ENCODE measurements at regions not wholly inside any gene's neighbourhood (a gene's known extent, or its start where the extent isn't known, plus 50 kb on each side); places are given as distances from the start of the nearest gene placed in this dataset.
"Not testable (repeated sequence)": the region's sequence is repeated elsewhere in the genome, so short reads cannot be mapped to it uniquely, and the experiment has no call there.

GRCh38 chr2:200104015-200104414, 148.6 kb downstream of the MAIP1 start:
- no peak for DNase-seq

- DNase-seq: no peak
Observed at GRCh38 chr2:200107514-200108217, 152.3 kb downstream of the MAIP1 start.

DNA sequence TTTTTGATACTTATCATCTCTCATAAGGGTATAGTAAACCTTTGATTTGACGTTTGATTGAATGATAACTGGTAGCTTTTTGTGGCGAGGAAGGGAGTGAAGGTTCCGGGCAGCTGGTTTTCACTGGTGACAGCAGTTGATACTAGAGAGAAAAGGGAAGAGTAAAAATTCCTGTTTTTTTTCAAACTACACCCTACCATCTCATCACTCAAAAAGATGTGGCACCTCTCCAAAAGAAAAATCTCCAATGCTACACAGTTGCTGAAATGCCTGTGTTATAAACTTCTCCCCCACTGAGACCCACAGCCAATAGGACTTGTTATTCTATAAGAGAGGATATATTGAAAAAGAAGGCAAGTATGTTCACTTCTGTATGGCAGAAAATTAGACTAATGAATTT, 154.0 kb downstream of the MAIP1 start:
- no peak for DNase-seq

DNA sequence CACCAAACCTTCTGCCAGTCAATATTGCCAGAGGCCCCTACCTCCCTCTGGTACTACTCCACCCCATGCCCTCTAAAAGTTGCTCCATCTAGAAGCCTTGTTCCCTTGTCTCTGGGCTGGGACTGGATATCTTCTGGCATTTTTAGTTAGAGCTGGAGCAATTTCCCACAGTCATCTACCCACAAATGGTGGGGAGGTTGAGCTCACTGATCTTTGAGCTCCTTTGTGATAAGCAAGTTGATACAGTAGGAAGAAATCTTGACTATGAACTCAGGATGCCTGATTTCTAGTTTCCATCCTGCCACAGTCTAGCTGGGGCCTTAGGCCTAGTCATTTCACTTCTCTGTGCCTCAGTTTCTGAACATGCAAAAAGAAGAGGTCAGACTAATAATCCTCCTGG, 155.0 kb downstream of the MAIP1 start:
- DNase-seq: no peak

DNA sequence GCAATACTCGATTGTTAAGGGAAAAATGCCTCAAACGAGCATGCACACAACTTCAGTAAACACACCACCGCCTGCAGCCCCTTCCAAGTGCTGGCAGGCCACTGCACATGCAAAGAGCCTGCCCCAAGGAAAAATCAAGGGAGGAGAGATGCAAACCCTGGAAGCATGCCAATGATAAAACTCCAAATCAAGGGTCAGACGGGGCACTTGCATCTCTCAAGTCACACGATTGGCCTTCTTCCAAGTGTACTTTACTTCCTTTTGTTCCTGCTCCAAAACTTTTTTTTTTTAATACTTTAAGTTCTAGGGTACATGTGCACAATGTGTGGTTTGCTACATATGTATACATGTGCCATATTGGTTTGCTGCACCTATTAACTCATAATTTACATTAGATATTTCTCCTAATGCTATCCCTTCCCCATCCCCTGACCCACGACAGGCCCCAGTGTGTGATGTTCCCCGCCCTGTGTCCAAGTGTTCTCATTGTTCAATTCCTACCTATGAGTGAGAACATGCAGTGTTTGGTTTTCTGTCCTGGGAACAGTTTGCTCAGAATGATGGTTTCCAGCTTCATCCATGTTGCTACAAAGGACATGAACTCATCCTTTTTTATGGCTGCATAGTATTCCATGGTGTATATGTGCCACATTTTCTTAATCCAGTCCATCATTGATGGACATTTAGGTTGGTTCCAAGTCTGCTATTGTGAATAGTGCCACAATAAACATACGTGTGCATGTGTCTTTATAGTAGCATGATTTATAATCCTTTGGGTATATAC, 157.8 kb downstream of the MAIP1 start:
- not testable (repeated sequence) for DNase-seq

DNA sequence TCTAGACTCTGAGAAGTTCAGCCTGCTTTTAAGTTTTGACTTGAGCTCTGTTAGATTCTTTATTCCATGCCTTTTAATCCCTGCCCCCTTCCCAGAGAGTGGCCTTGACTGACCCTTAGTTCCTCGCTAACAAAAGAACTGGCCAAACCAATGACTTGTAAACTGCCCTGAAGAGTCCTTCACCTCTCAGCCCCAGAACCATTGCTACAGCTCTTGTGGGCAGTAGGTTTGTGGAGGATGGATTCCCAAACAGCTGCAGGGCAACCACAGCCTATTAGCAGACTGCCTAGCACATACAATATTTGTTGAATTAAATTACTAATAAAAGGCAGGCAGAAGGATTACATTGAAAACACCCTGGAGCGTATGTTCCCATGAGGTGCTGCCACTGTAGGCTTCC, 163.9 kb downstream of the MAIP1 start:
- DNase-seq: no peak

GRCh38 chr2:200121931-200122330, 166.5 kb downstream of the MAIP1 start:
- DNase-seq: no peak

GRCh38 chr2:200122683-200123082, 167.3 kb downstream of the MAIP1 start:
- no peak for DNase-seq

- not testable (repeated sequence) for DNase-seq
Observed at GRCh38 chr2:200124665-200125368, 169.4 kb downstream of the MAIP1 start.

GRCh38 chr2:200125444-200126284, 170.3 kb downstream of the MAIP1 start:
- no peak for DNase-seq

DNA sequence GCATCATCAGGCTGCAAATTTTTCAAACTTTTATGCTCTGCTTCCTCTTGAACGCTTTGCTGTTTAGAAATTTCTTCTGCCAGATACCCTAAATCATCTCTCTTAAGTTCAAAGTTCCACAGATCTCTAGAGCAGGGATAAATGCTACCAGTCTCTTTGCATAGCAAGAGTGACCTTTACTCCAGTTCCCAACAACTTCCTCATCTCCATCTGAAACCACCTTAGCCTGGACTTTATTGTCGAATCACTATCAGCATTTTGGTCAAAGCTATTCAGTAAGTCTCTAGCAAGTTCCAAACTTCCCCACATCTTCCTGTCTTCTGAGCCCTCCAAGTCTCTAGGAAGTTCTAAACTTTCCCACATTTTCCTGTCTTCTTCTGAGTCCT, 170.9 kb downstream of the MAIP1 start:
- DNase-seq: not testable (repeated sequence)

GRCh38 chr2:200126680-200127079, 171.3 kb downstream of the MAIP1 start:
- not testable (repeated sequence) for DNase-seq

- no peak for DNase-seq
Observed at GRCh38 chr2:200127848-200128247, 172.5 kb downstream of the MAIP1 start.

DNA sequence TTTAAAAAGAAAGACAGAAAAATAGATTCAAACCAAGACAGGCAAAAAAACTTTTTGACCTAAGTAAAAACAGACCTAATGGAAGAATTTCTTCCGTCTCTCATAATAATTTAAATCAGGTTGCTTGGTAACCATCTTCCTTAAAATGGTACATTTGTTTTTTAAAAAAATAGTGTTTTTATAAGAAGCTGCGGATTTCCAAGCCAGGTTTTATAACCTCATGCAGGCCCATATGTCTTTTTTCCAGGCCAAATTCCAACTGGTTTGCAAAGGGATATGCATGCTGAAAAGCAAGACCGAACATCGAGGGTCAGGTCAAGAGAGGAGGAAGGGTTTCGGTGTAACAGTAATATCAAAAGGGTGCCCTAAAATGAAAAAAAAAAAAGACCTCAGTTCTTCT, 172.9 kb downstream of the MAIP1 start:
- DNase-seq: no peak

- DNase-seq: no peak
Observed at GRCh38 chr2:200129721-200130462, 174.5 kb downstream of the MAIP1 start.

DNA sequence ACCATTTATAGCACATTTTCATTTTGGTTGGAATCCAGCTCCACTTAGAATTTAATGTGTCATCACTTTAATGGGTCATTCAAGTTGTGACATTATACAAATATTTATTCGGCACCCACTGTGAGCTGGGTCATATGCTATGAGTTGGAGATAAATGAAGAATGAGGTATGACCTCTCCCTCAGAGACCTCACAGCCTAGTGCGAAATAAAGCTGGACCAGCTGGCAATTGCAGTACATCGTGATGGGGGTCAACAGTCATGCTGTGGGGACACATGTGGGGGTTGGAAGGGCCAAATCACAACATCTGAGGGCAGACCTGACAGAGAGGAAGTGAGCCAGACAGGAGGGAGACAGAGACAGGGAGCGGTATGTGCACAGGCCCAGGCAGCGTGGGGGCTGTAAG, 175.4 kb downstream of the MAIP1 start:
- DNase-seq: no peak

GRCh38 chr2:200131307-200131706, 175.2 kb upstream of the SPATS2L start:
- no peak for DNase-seq

DNA sequence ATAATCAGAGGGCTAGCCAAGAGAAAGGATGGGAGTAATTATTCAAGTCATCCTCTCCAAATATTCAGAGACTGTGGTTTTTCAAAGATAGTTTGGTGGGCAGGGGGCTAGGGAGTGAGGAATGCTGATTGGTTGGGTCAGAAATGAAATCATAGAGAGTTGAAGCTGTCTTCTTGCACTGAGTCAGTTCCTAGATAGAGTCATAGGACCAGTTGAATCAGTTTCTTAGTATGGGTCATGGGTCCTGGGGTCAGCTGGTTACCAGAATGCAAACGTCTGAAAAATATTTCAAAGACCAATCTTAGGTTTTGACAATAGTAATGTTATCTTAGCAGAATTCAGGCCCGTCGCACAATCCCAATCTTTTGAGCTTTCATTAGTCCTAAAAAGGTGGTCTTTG, 171.4 kb upstream of the SPATS2L start:
- no peak for DNase-seq

DNA sequence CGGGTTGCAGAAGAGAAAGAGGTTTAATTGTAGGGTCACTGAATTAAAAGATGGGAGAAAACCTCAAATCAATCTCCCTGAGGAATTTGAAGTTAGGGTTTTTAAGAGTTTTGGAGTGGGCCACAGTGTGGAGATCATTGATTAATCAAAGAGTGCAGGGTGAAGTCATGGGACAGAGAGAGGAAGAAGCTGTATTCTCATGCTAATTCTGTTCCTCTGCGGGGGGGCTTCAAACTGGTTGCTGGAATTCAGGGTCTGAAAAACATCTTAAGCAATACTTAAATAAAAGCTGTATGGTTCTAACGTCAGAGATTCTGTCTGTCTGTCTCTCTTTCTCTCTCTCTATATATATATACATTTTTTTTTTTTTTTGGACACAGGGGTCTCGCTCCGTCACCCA, 169.8 kb upstream of the SPATS2L start:
- DNase-seq: no peak

- no peak for DNase-seq
Observed at GRCh38 chr2:200137271-200137670, 169.2 kb upstream of the SPATS2L start.

DNA sequence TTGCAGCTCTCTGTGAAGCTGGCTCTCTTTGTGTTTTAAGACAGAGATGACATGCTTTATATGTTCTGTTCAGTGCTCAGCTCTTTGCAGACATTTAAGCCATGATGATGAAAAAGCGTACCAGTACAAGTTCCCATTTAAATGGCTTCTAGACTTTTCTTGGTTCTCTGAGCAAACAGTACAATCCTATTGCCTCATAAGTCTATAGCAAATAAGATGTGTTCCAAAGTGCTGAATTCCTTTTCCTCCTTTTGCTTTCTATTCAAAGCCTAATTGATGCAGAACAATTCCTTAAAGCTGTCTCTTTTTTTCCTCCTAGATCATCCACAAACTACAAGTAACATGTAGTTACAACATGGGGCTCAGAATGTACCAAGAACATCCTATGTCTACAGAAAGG, 168.8 kb upstream of the SPATS2L start:
- DNase-seq: no peak

Data from SIG-M5 (cell line).